PC-3 (cell line): ENCODE measurements at regions not wholly inside any gene's neighbourhood (a gene's known extent, or its start where the extent isn't known, plus 50 kb on each side); places are given as distances from the start of the nearest gene placed in this dataset.
A peak's percentile ranks its signal among the peaks of the same experiment; 100 is the strongest.

Source experiments
- ATAC-seq: fragments of 200-7000 bp; cut with Tn5 transposase; 2 replicates; pipeline ENCODE4 v1.9.1; 2020; ENCODE audit warnings: mild to moderate bottlenecking, moderate library complexity
- BruUV-seq: library from RNA; stranded (reverse); fragments of 400-500 nt; replicated peaks from 2 replicates; lab custom pipeline; 2021; lab: Mats Ljungman, UMichigan
- CTCF ChIA-PET: fragments of 300-600 bp; sonication (Branson Sonifier 250); formaldehyde crosslinking; loops from one replicate; lab custom pipeline; 2022; ENCODE audit warnings: antibody characterized with exemption; lab: Charles Lee
- POLR2A ChIA-PET: fragments of 300-600 bp; sonication (Branson Sonifier 250); formaldehyde crosslinking; loops from one replicate; lab custom pipeline; 2022; ENCODE audit warnings: antibody characterized with exemption; ENCODE audit not compliant: unreplicated experiment; lab: Charles Lee
- DNase-seq: peaks from one replicate; pipeline ENCODE4 v3.0.0-alpha.2; 2015
- H2AFZ ChIP-seq: fragments of 300-600 bp; sonication (generic); 2 replicates; pipeline ENCODE4 v1.6.0; 2016; ENCODE audit warnings: antibody characterized with exemption, low read length
- H3F3A ChIP-seq: fragments of 300-600 bp; sonication (generic); one replicate; pipeline ENCODE4 v1.6.0; 2017; ENCODE audit warnings: antibody characterized with exemption, low read length, control low read depth, mild to moderate bottlenecking; ENCODE audit not compliant: unreplicated experiment
- H3K27ac ChIP-seq: fragments of 300-600 bp; sonication (generic); 2 replicates; pipeline ENCODE4 v1.5.1; 2016; ENCODE audit warnings: mild to moderate bottlenecking, low read length
- H3K27me3 ChIP-seq: fragments of 300-600 bp; sonication (generic); 2 replicates; pipeline ENCODE4 v1.6.1; 2016; ENCODE audit warnings: low read length, mixed read lengths
- H3K36me3 ChIP-seq: fragments of 300-600 bp; sonication (generic); 2 replicates; pipeline ENCODE4 v1.6.1; 2016; ENCODE audit warnings: low read depth, mixed run types, low read length, mixed read lengths
- H3K4me1 ChIP-seq: fragments of 300-600 bp; sonication (generic); 2 replicates; pipeline ENCODE4 v1.5.1; 2016; ENCODE audit warnings: low read length; ENCODE audit not compliant: insufficient read depth
- H3K4me2 ChIP-seq: fragments of 300-600 bp; sonication (generic); 2 replicates; pipeline ENCODE4 v1.6.0; 2016; ENCODE audit warnings: low read length
- H3K4me3 ChIP-seq: fragments of 300-600 bp; sonication (generic); 2 replicates; pipeline ENCODE4 v1.5.1; 2016; ENCODE audit warnings: mild to moderate bottlenecking, low read length, mixed read lengths
- H3K79me2 ChIP-seq: fragments of 300-600 bp; sonication (generic); 2 replicates; pipeline ENCODE4 v1.6.1; 2017; ENCODE audit warnings: low read length, mixed read lengths
- H3K9ac ChIP-seq: fragments of 300-600 bp; sonication (generic); 2 replicates; pipeline ENCODE4 v1.6.0; 2016; ENCODE audit warnings: mild to moderate bottlenecking, low read length
- H3K9me2 ChIP-seq: fragments of 300-600 bp; sonication (generic); replicated peaks from 2 replicates; pipeline ENCODE4 v1.6.1; 2016; ENCODE audit warnings: mixed run types, low read length, mixed read lengths
- H3K9me3 ChIP-seq: fragments of 300-600 bp; sonication (generic); 2 replicates; pipeline ENCODE4 v1.6.1; 2016; ENCODE audit warnings: low read length, mixed read lengths
- H4K20me1 ChIP-seq: fragments of 300-600 bp; sonication (generic); 2 replicates; pipeline ENCODE4 v1.6.1; 2016; ENCODE audit warnings: low read length, mixed read lengths
- CTCF ChIP-seq: fragments of 300-600 bp; sonication (generic); conservative IDR thresholded peaks from 2 replicates; pipeline ENCODE4 v1.5.1; 2017; ENCODE audit warnings: antibody characterized with exemption, low read depth, mild to moderate bottlenecking, low read length
- EZH2 ChIP-seq: fragments of 300-600 bp; sonication (generic); IDR thresholded peaks from one replicate; pipeline ENCODE4 v1.6.1; 2017; ENCODE audit warnings: antibody characterized with exemption, mild to moderate bottlenecking, low read length; ENCODE audit not compliant: unreplicated experiment
- EZH2phosphoT487 ChIP-seq: fragments of 300-600 bp; sonication (generic); IDR thresholded peaks from 2 replicates; pipeline ENCODE4 v1.6.1; 2018; ENCODE audit warnings: mild to moderate bottlenecking, antibody characterized with exemption, low read length, borderline replicate concordance
- intact Hi-C: fragments of 100-400 bp; cut with micrococcal nuclease; formaldehyde crosslinking; loops from 2 replicates; pipeline ENCODE4 v1.9.0; 2023

- peak overlapping the region; percentile 60 for H3K4me2 ChIP-seq
- H3K36me3 ChIP-seq: no peaks in the 10 kb centered on the region
- 0 out of 2 replicates have a peak overlapping the region, but pooled peaks have one; percentile 6 for H3K4me3 ChIP-seq
- intact Hi-C loops: no loop called here
- H3K79me2 ChIP-seq: no peaks in the 10 kb centered on the region
- H3K9me2 ChIP-seq: no peaks in the 10 kb centered on the region
- BruUV-seq: no TSS peak
- H3F3A ChIP-seq: no peaks in the 10 kb centered on the region
- POLR2A ChIA-PET: no interaction called here
- 0 out of 2 replicates have a peak overlapping the region, but pooled peaks have one; percentile 19 for H2AFZ ChIP-seq
- no peaks in the 10 kb centered on the region for H3K27me3 ChIP-seq
- ATAC-seq (peak; percentile 89), DNase-seq (peak; percentile 99)
- no peaks in the 10 kb centered on the region for H3K9me3 ChIP-seq
- CTCF ChIA-PET: interaction anchor here (0.6 to 0.7 kb wide), 2 partner anchors 71 to 540 kb away, joined by 3 read pairs; no protein-coding TSS in a partner anchor
- H3K4me1 ChIP-seq: peaks cover 52% of the 10 kb centered on the region
- no peaks in the 10 kb centered on the region for H4K20me1 ChIP-seq
- peak overlapping the region; percentile 57 for H3K9ac ChIP-seq
- no peak for TF ChIP-seq EZH2phosphoT487
- no peak for TF ChIP-seq EZH2
- no peak for TF ChIP-seq CTCF
- peak overlapping the region; percentile 92 for H3K27ac ChIP-seq
These were observed 151.2 kb upstream of the CDIN1 start for GRCh38 chr15:36428102-36428845.

GRCh38 chr15:36429707-36430106 lies 149.7 kb upstream of the CDIN1 start:
- no peak overlapping the region for H3K4me2 ChIP-seq
- H3K9ac ChIP-seq: no peak overlapping the region
- ChIA-PET CTCF (no interaction called here), POLR2A (no interaction called here)
- H3K4me1 ChIP-seq: peaks cover 52% of the 10 kb centered on the region
- no peak overlapping the region for H3K27ac ChIP-seq
- TF ChIP-seq EZH2 (no peak), EZH2phosphoT487 (no peak), CTCF (no peak)
- H3K79me2 ChIP-seq: no peaks in the 10 kb centered on the region
- ATAC-seq (no peak), DNase-seq (no peak)
- H3K9me3 ChIP-seq: no peaks in the 10 kb centered on the region
- BruUV-seq: no TSS peak
- no peak overlapping the region for H2AFZ ChIP-seq
- H3K27me3 ChIP-seq: no peaks in the 10 kb centered on the region
- intact Hi-C loops: no loop called here
- no peaks in the 10 kb centered on the region for H4K20me1 ChIP-seq
- H3K36me3 ChIP-seq: no peaks in the 10 kb centered on the region
- no peaks in the 10 kb centered on the region for H3K9me2 ChIP-seq
- no peak overlapping the region for H3K4me3 ChIP-seq
- H3F3A ChIP-seq: no peaks in the 10 kb centered on the region

- no peaks in the 10 kb centered on the region for H4K20me1 ChIP-seq
- intact Hi-C loops: no loop called here
- H3F3A ChIP-seq: no peaks in the 10 kb centered on the region
- no peaks in the 10 kb centered on the region for H3K9me2 ChIP-seq
- no peaks in the 10 kb centered on the region for H3K36me3 ChIP-seq
- H3K9me3 ChIP-seq: no peaks in the 10 kb centered on the region
- no peak overlapping the region for H3K9ac ChIP-seq
- H3K4me3 ChIP-seq: no peak overlapping the region
- no peak for DNase-seq
- BruUV-seq: no TSS peak
- ATAC-seq: no peak
- no peak overlapping the region for H3K27ac ChIP-seq
- no peak overlapping the region for H3K4me2 ChIP-seq
- ChIA-PET POLR2A (no interaction called here), CTCF (no interaction called here)
- no peaks in the 10 kb centered on the region for H3K27me3 ChIP-seq
- H3K4me1 ChIP-seq: peaks cover 52% of the 10 kb centered on the region
- H2AFZ ChIP-seq: no peak overlapping the region
- TF ChIP-seq CTCF: no peak
- H3K79me2 ChIP-seq: no peaks in the 10 kb centered on the region
These were observed 149.1 kb upstream of the CDIN1 start for GRCh38 chr15:36430280-36430679.
